Heart right ventricle (tissue), 16 donors: ENCODE measurements at regions not wholly inside any gene's neighbourhood (a gene's known extent, or its start where the extent isn't known, plus 50 kb on each side); places are given as distances from the start of the nearest gene placed in this dataset.

ENCODE experiments used
- ATAC-seq, 8 donors: fragments of 200-7000 bp; cut with Tn5 transposase; one replicate each; pipeline ENCODE4 v1.9.1; 2020; ENCODE audit warnings: mild to moderate bottlenecking in 8 of 8, moderate library complexity in 8 of 8, moderate number of reproducible peaks in 1 of 8
- DNase-seq, 2 donors: peaks; one replicate each; pipeline ENCODE4 v3.0.0-alpha.2; 2020
- H3K27ac ChIP-seq, 10 donors: fragments of 200-600 bp; sonication (generic) in 2 of 10; one replicate each; pipeline versions ENCODE4 v1.5.0 to v1.8.0; 2020 to 2022; ENCODE audit warnings: mild to moderate bottlenecking in 3 of 10
- H3K27me3 ChIP-seq, 7 donors: fragments of 200-600 bp; one replicate each; pipeline ENCODE4 v1.8.0; 2021 to 2022; ENCODE audit warnings: mild to moderate bottlenecking in 2 of 7
- H3K36me3 ChIP-seq, 9 donors: fragments of 200-600 bp; sonication (generic) in 1 of 9; one replicate each; pipeline versions ENCODE4 v1.5.0 to v1.8.0; 2020 to 2022; ENCODE audit warnings: mild to moderate bottlenecking in 2 of 9
- H3K4me1 ChIP-seq, 9 donors: fragments of 200-600 bp; sonication (generic) in 1 of 9; one replicate each; pipeline versions ENCODE4 v1.5.0 to v1.8.0; 2020 to 2022; ENCODE audit warnings: mild to moderate bottlenecking in 4 of 9
- H3K4me3 ChIP-seq, 10 donors: fragments of 200-600 bp; sonication (generic) in 2 of 10; one replicate each; pipeline versions ENCODE4 v1.5.0 to v1.8.0; 2020 to 2022; ENCODE audit warnings: mild to moderate bottlenecking in 7 of 10, moderate library complexity in 2 of 10
- H3K9me3 ChIP-seq, 11 donors: fragments of 200-600 bp in 10 of 11; sonication (generic) in 2 of 11; one replicate each; pipeline versions ENCODE4 v1.5.0 to v1.8.0; 2013 to 2022; ENCODE audit warnings: mild to moderate bottlenecking in 2 of 11, control low read depth in 1 of 11, moderate library complexity in 1 of 11
- CTCF ChIP-seq, 9 donors: fragments of 200-600 bp; sonication (generic) in 2 of 9; IDR thresholded peaks; one replicate each; pipeline versions ENCODE4 v1.5.0 to v1.8.0; 2021 to 2022; ENCODE audit warnings: antibody characterized with exemption in 9 of 9, mild to moderate bottlenecking in 5 of 9, moderate library complexity in 1 of 9
- WGBS, 2 donors: extraction: QIAGEN DNeasy Blood & Tissue Kit; methylation state at CpG; one replicate each; pipeline ENCODE4 v1.1.7; 2013; ENCODE audit warnings: inconsistent platforms in 1 of 2; 5-methylcytosine and 5-hydroxymethylcytosine counted together
- intact Hi-C, 10 donors: fragments of 100-400 bp; cut with DNase I; formaldehyde crosslinking; loops; one replicate each; pipeline versions ENCODE4 v1.11.1 to v1.14.2; 2022
- donor health status: Arrhythmogenic right ventricular cardiomyopathy.
- donor health status: ischemic (EF 13 %, LVEDD 7.1; RV severe dilation, severe dysfunction).
- donor health status: healthy with polysubstance abuse.
- donor health status: DM: no; HTN: yes; CAD: no.
- donor health status: DM: no; HTN: no; CAD: no.
- donor health status: ischemic (EF 25% LVEDD 6.9; RV normal size, moderate dysfunction).
- donor health status: ischemic (EF 25% LVEDD 5.7; RV mildly dilated, moderate dysfunction).
- donor health status: healthy.
- donor health status: DM: yes; HTN: yes; CAD: no.
- donor health status: Ischemic cardiomyopathy.
- donor health status: ischemic (EF 35%, LVEDD 5.7; RV mildly dilated, moderate dysfunction).
- donor health status: nonischemic (EF 11% LVEDD 7.7; RV severe dilation, severe dysfunction).
- donor health status: DM: yes; HTN: yes; CAD: no.
- donor health status: PGD.
- donor health status: ischemic (EF 29% LVEDD 5.4; RV normal size, mild dysfunction).
- donor health status: nonischemic (EF 23%, LVEDD 6.1; RV moderate dilation, normal function).

GRCh38 chr1:95509989-95510388, 276.0 kb downstream of the RWDD3 start:
- no peaks in the 10 kb centered on the region for H3K4me1 ChIP-seq
- ATAC-seq (no peak), DNase-seq (no peak)
- H3K4me3 ChIP-seq = no peak overlapping the region
- peaks cover 0 to 13% (median 0%) of the 10 kb centered on the region in 7 donors for H3K27me3 ChIP-seq
- intact Hi-C loops = no loop called here
- no peak overlapping the region for H3K27ac ChIP-seq
- no peaks in the 10 kb centered on the region for H3K36me3 ChIP-seq
- WGBS, 2 donors = 63 to 68% methylated on average over 8 of the region's 8 CpGs
- no peak for TF ChIP-seq CTCF (IDR thresholded peaks at IDR 0.05)
- peaks cover 0 to 4% (median 0%) of the 10 kb centered on the region in 11 donors for H3K9me3 ChIP-seq

GRCh38 chr1:95512925-95513324, 278.9 kb downstream of the RWDD3 start:
- Histone ChIP-seq H3K4me1 (no peaks in the 10 kb centered on the region), H3K27me3 (peaks cover 0 to 7% (median 0%) of the 10 kb centered on the region in 7 donors), H3K9me3 (peaks cover 0 to 7% (median 0%) of the 10 kb centered on the region in 11 donors), H3K4me3 (no peak overlapping the region), H3K36me3 (no peaks in the 10 kb centered on the region), H3K27ac (no peak overlapping the region)
- intact Hi-C loops = no loop called here
- no peak for ATAC-seq
- DNase-seq = no peak
- TF ChIP-seq CTCF (IDR thresholded peaks at IDR 0.05) = no peak
- WGBS, 2 donors = 67 to 70% methylated on average over 1 of the region's 1 CpG

- Histone ChIP-seq H3K4me3 (no peak overlapping the region), H3K9me3 (peaks cover 0 to 23% (median 0%) of the 10 kb centered on the region in 11 donors), H3K36me3 (no peaks in the 10 kb centered on the region), H3K27me3 (no peaks in the 10 kb centered on the region), H3K4me1 (no peaks in the 10 kb centered on the region), H3K27ac (no peak overlapping the region)
- DNase-seq (no peak), ATAC-seq (no peak)
- intact Hi-C loops = no loop called here
- WGBS, 2 donors = 62 to 72% methylated on average over 1 of the region's 1 CpG
- no peak for TF ChIP-seq CTCF (IDR thresholded peaks at IDR 0.05)
These were observed 283.5 kb downstream of the RWDD3 start for GRCh38 chr1:95517506-95517905.

- DNase-seq = no peak
- intact Hi-C loops = no loop called here
- Histone ChIP-seq H3K4me1 (no peaks in the 10 kb centered on the region), H3K9me3 (peaks cover 0 to 31% (median 0%) of the 10 kb centered on the region in 11 donors), H3K36me3 (no peaks in the 10 kb centered on the region), H3K27ac (no peak overlapping the region), H3K27me3 (no peaks in the 10 kb centered on the region), H3K4me3 (no peak overlapping the region)
- 0 to 1% methylated on average over 1 of the region's 1 CpG for WGBS, 2 donors
- TF ChIP-seq CTCF (IDR thresholded peaks at IDR 0.05) = no peak
- no peak for ATAC-seq
These were observed 284.3 kb downstream of the RWDD3 start for GRCh38 chr1:95518310-95518709.
